ENCODE measurements at regions not wholly inside any gene's neighbourhood (a gene's known extent, or its start where the extent isn't known, plus 50 kb on each side); places are given as distances from the start of the nearest gene placed in this dataset.

- DNase-seq (ENCODE audit: extremely low read depth, insufficient read length), result no peak
- TF ChIP-seq CTCF (IDR thresholded peaks at IDR 0.05; ENCODE audit: insufficient read depth, low read length, poor library complexity, severe bottlenecking), result no peak
Measured at GRCh38 chr4:54392479-54392878, 163.4 kb downstream of the PDGFRA start.

GRCh38 chr4:54393243-54393642 lies 164.2 kb downstream of the PDGFRA start:
- DNase-seq (ENCODE audit: extremely low read depth, insufficient read length), result no peak
- no peaks in the 10 kb centered on the region for H3K36me3 ChIP-seq (ENCODE audit: control insufficient read depth, insufficient read depth, low read length)
- TF ChIP-seq CTCF (IDR thresholded peaks at IDR 0.05; ENCODE audit: insufficient read depth, low read length, poor library complexity, severe bottlenecking), result no peak
- H3K27me3 ChIP-seq (replicated peaks; ENCODE audit: control insufficient read depth, insufficient read depth, low read length), result no peaks in the 10 kb centered on the region
- H3K4me3 ChIP-seq (replicated peaks; ENCODE audit: low read depth, low read length), result no peak overlapping the region

More at GRCh38 chr4:54392479-54392878, 163.4 kb downstream of the PDGFRA start:
- H3K27me3 ChIP-seq (replicated peaks; ENCODE audit: control insufficient read depth, insufficient read depth, low read length), result no peaks in the 10 kb centered on the region
- no peak overlapping the region for H3K4me3 ChIP-seq (replicated peaks; ENCODE audit: low read depth, low read length)
- no peaks in the 10 kb centered on the region for H3K36me3 ChIP-seq (ENCODE audit: control insufficient read depth, insufficient read depth, low read length)

GRCh38 chr4:54395013-54395527 lies 166.0 kb downstream of the PDGFRA start:
- no peak overlapping the region for H3K4me3 ChIP-seq (replicated peaks; ENCODE audit: low read depth, low read length)
- H3K27me3 ChIP-seq (replicated peaks; ENCODE audit: control insufficient read depth, insufficient read depth, low read length), result no peaks in the 10 kb centered on the region
- TF ChIP-seq CTCF (IDR thresholded peaks at IDR 0.05; ENCODE audit: insufficient read depth, low read length, poor library complexity, severe bottlenecking), result no peak
- no peak for DNase-seq (ENCODE audit: extremely low read depth, insufficient read length)
- H3K36me3 ChIP-seq (ENCODE audit: control insufficient read depth, insufficient read depth, low read length), result no peaks in the 10 kb centered on the region

- no peak for TF ChIP-seq CTCF (IDR thresholded peaks at IDR 0.05; ENCODE audit: insufficient read depth, low read length, poor library complexity, severe bottlenecking)
- Histone ChIP-seq H3K4me3 (replicated peaks; ENCODE audit: low read depth, low read length) (no peak overlapping the region), H3K27me3 (replicated peaks; ENCODE audit: control insufficient read depth, insufficient read depth, low read length) (no peaks in the 10 kb centered on the region; the same call in 1 of the 2 replicates), H3K36me3 (ENCODE audit: control insufficient read depth, insufficient read depth, low read length) (no peaks in the 10 kb centered on the region)
- DNase-seq (ENCODE audit: extremely low read depth, insufficient read length), result no peak
Measured at GRCh38 chr4:54400188-54400587, 171.1 kb downstream of the PDGFRA start.

- no peak for TF ChIP-seq CTCF (IDR thresholded peaks at IDR 0.05; ENCODE audit: insufficient read depth, low read length, poor library complexity, severe bottlenecking)
- no peaks in the 10 kb centered on the region; the same call in 1 of the 2 replicates for H3K27me3 ChIP-seq (replicated peaks; ENCODE audit: control insufficient read depth, insufficient read depth, low read length)
- no peak for DNase-seq (ENCODE audit: extremely low read depth, insufficient read length)
- H3K4me3 ChIP-seq (replicated peaks; ENCODE audit: low read depth, low read length), result no peak overlapping the region
- H3K36me3 ChIP-seq (ENCODE audit: control insufficient read depth, insufficient read depth, low read length), result no peaks in the 10 kb centered on the region
Measured at GRCh38 chr4:54400802-54401201, 171.7 kb downstream of the PDGFRA start.

Data from GM06990 (cell line).